GM19240 (cell line): ENCODE measurements at regions not wholly inside any gene's neighbourhood (a gene's known extent, or its start where the extent isn't known, plus 50 kb on each side); places are given as distances from the start of the nearest gene placed in this dataset.

Experiments
- DNase-seq: peaks from one replicate; pipeline ENCODE4 v3.0.0; 2011; ENCODE audit warnings: low spot score; ENCODE audit not compliant: insufficient read length

- DNase-seq = no peak
Measured at GRCh38 chr6:24987446-24988115, 51.8 kb upstream of the RIPOR2 start.

- no peak for DNase-seq
Measured at GRCh38 chr6:24988562-24988961, 52.8 kb upstream of the RIPOR2 start.

- DNase-seq = no peak
Measured at GRCh38 chr6:24990236-24990845, 54.6 kb upstream of the RIPOR2 start.

GRCh38 chr6:24990944-24991809, 55.4 kb upstream of the RIPOR2 start:
- DNase-seq = no peak

- DNase-seq = peak; percentile 44
Measured at GRCh38 chr6:24991810-24992467, 56.2 kb upstream of the RIPOR2 start.

- no peak for DNase-seq
Measured at GRCh38 chr6:24994812-24995211, 59.1 kb upstream of the RIPOR2 start.

- no peak for DNase-seq
Measured at GRCh38 chr6:24995270-24995669, 59.5 kb upstream of the RIPOR2 start.

- no peak for DNase-seq
Measured at GRCh38 chr6:24996269-24996836, 60.6 kb upstream of the RIPOR2 start.

GRCh38 chr6:24997231-24997630, 61.5 kb upstream of the RIPOR2 start:
- no peak for DNase-seq

GRCh38 chr6:24997905-24998304, 62.1 kb upstream of the RIPOR2 start:
- no peak for DNase-seq

- no peak for DNase-seq
Measured at GRCh38 chr6:25002326-25003091, 66.7 kb upstream of the RIPOR2 start.

- DNase-seq = no peak
Measured at GRCh38 chr6:25004357-25004756, 68.6 kb upstream of the RIPOR2 start.

- DNase-seq = no peak
Measured at GRCh38 chr6:25005010-25005409, 69.2 kb upstream of the RIPOR2 start.

GRCh38 chr6:25006075-25006474, 70.3 kb upstream of the RIPOR2 start:
- DNase-seq = no peak

- DNase-seq = no peak
Measured at GRCh38 chr6:25006565-25007001, 70.8 kb upstream of the RIPOR2 start.

GRCh38 chr6:25007269-25007699, 71.5 kb upstream of the RIPOR2 start:
- DNase-seq = no peak

GRCh38 chr6:25008707-25009392, 73.1 kb upstream of the RIPOR2 start:
- DNase-seq = no peak

- no peak for DNase-seq
Measured at GRCh38 chr6:25009393-25009710, 73.6 kb upstream of the RIPOR2 start.

- DNase-seq = no peak
Measured at GRCh38 chr6:25010176-25010575, 74.4 kb upstream of the RIPOR2 start.
